GM13977 (cell line): ENCODE measurements at regions not wholly inside any gene's neighbourhood (a gene's known extent, or its start where the extent isn't known, plus 50 kb on each side); places are given as distances from the start of the nearest gene placed in this dataset.

ENCODE experiments used
- DNase-seq: peaks from one replicate; pipeline ENCODE4 v3.0.0; 2012; ENCODE audit warnings: low spot score
- CTCF ChIP-seq: IDR thresholded peaks from 2 replicates; pipeline ENCODE4 v1.5.1; 2012; ENCODE audit warnings: mild to moderate bottlenecking, control low read depth; ENCODE audit not compliant: insufficient read depth; ENCODE audit errors: extremely low read depth, missing control alignments
- in situ Hi-C: fragments of 300-500 bp; cut with MboI; formaldehyde crosslinking; loops from one replicate; pipeline ENCODE4 v1.12.0; 2022; ENCODE audit warnings: low sequenced_read_pairs, low pct_unique_long_range_greater_than_20kb, mixed read lengths, inconsistent platforms; ENCODE audit not compliant: unreplicated experiment

GRCh38 chr6:16837217-16837972, 76.1 kb upstream of the ATXN1 start:
- TF ChIP-seq CTCF: no peak
- in situ Hi-C loops: no loop called here
- DNase-seq: no peak

- in situ Hi-C loops: no loop called here
- no peak for TF ChIP-seq CTCF
- DNase-seq: peak; percentile 54
These were observed 75.1 kb upstream of the ATXN1 start for GRCh38 chr6:16836144-16836981.

- no peak for TF ChIP-seq CTCF
- in situ Hi-C loops: no loop called here
These were observed 73.0 kb upstream of the ATXN1 start for GRCh38 chr6:16834242-16834641.

GRCh38 chr6:16832721-16833120, 71.5 kb upstream of the ATXN1 start:
- no peak for DNase-seq
- in situ Hi-C loops: no loop called here
- no peak for TF ChIP-seq CTCF

More at GRCh38 chr6:16834242-16834641, 73.0 kb upstream of the ATXN1 start:
- DNase-seq: no peak

GRCh38 chr6:16832043-16832567, 70.8 kb upstream of the ATXN1 start:
- DNase-seq: no peak
- in situ Hi-C loops: no loop called here
- no peak for TF ChIP-seq CTCF

- no peak for TF ChIP-seq CTCF
- in situ Hi-C loops: no loop called here
- no peak for DNase-seq
These were observed 69.9 kb upstream of the ATXN1 start for GRCh38 chr6:16831136-16831535.
